ENCODE measurements at regions not wholly inside any gene's neighbourhood (a gene's known extent, or its start where the extent isn't known, plus 50 kb on each side); places are given as distances from the start of the nearest gene placed in this dataset.

GRCh38 chr9:20184541-20184940 lies 395.7 kb upstream of the SLC24A2 start:
- TF ChIP-seq CTCF (IDR thresholded peaks at IDR 0.05) (no peak), POLR2A (IDR thresholded peaks at IDR 0.05) (no peak), EP300 (IDR thresholded peaks at IDR 0.05) (no peak), POLR2AphosphoS5 (IDR thresholded peaks at IDR 0.05) (no peak)

All from suprapubic skin (tissue), 4 donors.